NCI-H2081 (cell line): ENCODE measurements at regions not wholly inside any gene's neighbourhood (a gene's known extent, or its start where the extent isn't known, plus 50 kb on each side); places are given as distances from the start of the nearest gene placed in this dataset.

ENCODE experiments used
- DNase-seq, 2 experiments: peaks; one replicate each; lab custom pipeline; 2025; lab: John Stamatoyannopoulos, UW

GRCh38 chr11:101211407-101211975, 81.9 kb upstream of the PGR start:
- DNase-seq = no peak

DNA sequence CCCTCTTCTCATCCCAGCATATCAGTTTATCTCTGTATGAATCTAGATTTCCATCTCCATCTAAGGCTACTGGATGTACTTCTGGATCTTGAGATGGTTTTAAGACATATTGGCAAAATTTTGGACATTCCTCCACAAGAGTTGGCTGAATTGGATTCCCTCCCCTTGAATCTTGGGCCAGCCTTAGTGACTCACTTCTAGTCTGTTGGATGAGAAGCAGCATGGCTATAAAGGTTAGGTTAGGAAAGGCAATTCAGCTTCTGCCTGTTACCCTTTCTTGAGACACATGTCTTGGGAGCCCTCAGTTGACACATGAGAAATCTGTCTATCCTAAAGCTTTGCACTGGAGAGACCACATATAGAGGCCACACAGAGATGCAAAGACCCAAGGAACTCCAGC, 73.0 kb upstream of the PGR start:
- DNase-seq = no peak

DNA sequence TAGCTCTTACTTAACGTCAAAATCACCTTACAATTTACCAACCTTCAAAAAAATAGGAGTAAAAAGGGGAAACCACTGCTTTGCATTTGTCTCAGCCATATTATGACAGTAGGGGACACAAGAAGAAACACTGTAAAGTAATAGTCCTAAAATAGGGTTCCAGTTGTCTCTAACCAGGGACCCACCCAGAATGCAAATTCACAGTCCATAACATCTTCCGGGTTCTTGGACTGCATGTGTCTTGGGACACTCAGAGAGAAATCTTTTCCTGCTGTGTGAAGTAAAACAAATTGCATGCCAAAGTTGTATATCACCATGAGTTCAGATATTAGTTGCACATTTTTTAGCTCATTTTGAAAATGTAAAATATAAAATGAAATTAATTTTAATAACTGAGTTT, 69.8 kb upstream of the PGR start:
- DNase-seq = no peak

- no peak for DNase-seq
Measured at GRCh38 chr11:101195294-101195693, 65.7 kb upstream of the PGR start.

GRCh38 chr11:101188801-101189200, 59.2 kb upstream of the PGR start:
- DNase-seq = no peak

DNA sequence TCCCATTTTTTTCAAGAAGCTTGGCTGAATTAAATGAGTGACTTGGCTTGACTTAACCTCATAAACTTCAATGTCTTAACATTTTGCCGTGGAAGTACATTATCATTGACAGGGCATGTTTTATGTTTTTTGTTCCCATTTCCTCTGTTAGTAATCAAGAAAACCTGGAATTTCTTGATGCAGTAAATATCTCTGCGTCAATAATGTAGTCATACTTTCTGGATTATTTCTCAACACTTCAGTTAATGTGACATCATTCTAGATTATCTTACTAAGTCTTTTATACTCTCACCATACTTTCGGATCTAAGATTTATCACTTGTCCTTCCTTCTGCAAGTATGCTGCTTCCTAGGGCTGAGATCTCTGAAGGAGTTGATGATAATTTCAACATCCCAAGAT, 58.6 kb upstream of the PGR start:
- DNase-seq = no peak

DNA sequence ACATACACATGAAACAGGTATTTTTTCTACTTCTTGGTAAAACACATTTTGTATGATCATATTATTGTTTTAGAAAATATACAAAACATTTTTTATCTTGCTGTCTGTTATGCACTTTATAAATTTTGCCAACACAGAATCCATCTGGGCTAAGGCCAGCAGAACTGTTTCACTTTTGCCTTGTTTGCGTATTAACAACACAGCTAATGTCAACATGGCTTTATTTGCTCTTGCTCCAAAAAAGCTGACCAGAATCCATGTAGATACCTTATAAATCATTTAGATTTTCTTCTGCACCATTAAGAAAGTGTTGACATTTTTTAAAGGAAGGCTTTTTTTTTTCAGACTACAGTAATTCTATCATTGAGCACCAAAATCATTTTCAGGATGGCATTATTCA, 58.1 kb upstream of the PGR start:
- DNase-seq = no peak

- no peak for DNase-seq
Measured at GRCh38 chr11:101185985-101186384, 56.4 kb upstream of the PGR start.

- DNase-seq = no peak
Measured at GRCh38 chr11:101182467-101182866, 52.9 kb upstream of the PGR start.

GRCh38 chr11:101180481-101180880, 50.9 kb upstream of the PGR start:
- no peak for DNase-seq
